ENCODE measurements at regions not wholly inside any gene's neighbourhood (a gene's known extent, or its start where the extent isn't known, plus 50 kb on each side); places are given as distances from the start of the nearest gene placed in this dataset.

DNA sequence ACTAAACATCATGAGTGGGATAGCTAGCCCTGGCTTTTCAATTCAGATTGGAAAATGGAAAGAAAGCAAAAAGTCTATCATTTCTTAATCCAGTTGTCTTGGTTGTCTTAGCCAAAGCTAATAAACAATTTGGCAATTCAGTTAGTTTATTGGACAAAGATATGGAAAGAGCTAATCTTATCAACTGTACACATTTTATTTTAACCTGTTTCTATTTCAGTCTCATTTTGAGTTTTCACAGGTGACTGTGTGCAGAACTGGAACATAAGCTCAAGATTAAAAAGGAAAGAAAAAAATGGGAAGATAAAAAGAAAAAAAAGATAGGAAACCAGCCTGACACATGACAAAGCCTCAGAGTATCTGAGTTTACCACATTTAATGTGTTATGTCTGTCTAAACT is 642.6 kb downstream of the SQOR start:
- Histone ChIP-seq H3K4me1 (ENCODE audit: control insufficient read depth in 5 of 5, insufficient read depth in 5 of 5, low read length in 5 of 5) (no peaks in the 10 kb centered on the region), H3K9ac (ENCODE audit: low read length in 5 of 5) (no peak overlapping the region), H3K4me3 (ENCODE audit: low read depth in 1 of 5, low read length in 5 of 5) (no peak overlapping the region), H3K36me3 (ENCODE audit: control insufficient read depth in 5 of 5, insufficient read depth in 5 of 5, low read length in 5 of 5) (no peaks in the 10 kb centered on the region), H3K9me3 (ENCODE audit: control insufficient read depth in 5 of 5, low read length in 5 of 5) (no peaks in the 10 kb centered on the region), H3K27ac (ENCODE audit: low read depth, low read length) (no peak overlapping the region), H3K27me3 (ENCODE audit: control insufficient read depth in 5 of 5, insufficient read depth in 4 of 5, low read length in 5 of 5) (no peaks in the 10 kb centered on the region)

DNA sequence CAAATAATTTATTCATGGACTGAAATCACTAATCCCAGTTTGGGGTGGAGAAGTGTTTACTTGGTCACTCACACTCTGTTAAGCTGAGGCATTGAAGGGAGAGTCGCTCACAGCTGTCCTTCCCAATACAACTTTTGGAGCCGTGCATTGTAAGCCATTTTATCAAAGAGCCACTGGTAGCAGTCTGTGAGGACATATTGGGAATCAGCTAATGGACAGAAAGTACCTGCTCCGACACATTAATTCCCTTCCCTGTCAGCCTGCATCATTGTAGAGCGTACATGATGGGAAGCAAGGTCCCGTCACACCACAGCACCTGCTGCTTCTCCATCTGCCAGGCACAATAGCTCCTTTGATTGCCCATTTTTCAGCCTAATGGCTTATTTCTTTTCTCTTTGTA is 643.2 kb downstream of the SQOR start:
- no peak overlapping the region for H3K27ac ChIP-seq (ENCODE audit: low read depth, low read length)
- no peak overlapping the region for H3K9ac ChIP-seq (ENCODE audit: low read length in 5 of 5)
- H3K9me3 ChIP-seq (ENCODE audit: control insufficient read depth in 5 of 5, low read length in 5 of 5) = no peaks in the 10 kb centered on the region
- no peaks in the 10 kb centered on the region for H3K4me1 ChIP-seq (ENCODE audit: control insufficient read depth in 5 of 5, insufficient read depth in 5 of 5, low read length in 5 of 5)
- H3K36me3 ChIP-seq (ENCODE audit: control insufficient read depth in 5 of 5, insufficient read depth in 5 of 5, low read length in 5 of 5) = no peaks in the 10 kb centered on the region
- H3K27me3 ChIP-seq (ENCODE audit: control insufficient read depth in 5 of 5, insufficient read depth in 4 of 5, low read length in 5 of 5) = peaks cover 0 to 2% (median 0%) of the 10 kb centered on the region in 5 donors
- H3K4me3 ChIP-seq (ENCODE audit: low read depth in 1 of 5, low read length in 5 of 5) = no peak overlapping the region

DNA sequence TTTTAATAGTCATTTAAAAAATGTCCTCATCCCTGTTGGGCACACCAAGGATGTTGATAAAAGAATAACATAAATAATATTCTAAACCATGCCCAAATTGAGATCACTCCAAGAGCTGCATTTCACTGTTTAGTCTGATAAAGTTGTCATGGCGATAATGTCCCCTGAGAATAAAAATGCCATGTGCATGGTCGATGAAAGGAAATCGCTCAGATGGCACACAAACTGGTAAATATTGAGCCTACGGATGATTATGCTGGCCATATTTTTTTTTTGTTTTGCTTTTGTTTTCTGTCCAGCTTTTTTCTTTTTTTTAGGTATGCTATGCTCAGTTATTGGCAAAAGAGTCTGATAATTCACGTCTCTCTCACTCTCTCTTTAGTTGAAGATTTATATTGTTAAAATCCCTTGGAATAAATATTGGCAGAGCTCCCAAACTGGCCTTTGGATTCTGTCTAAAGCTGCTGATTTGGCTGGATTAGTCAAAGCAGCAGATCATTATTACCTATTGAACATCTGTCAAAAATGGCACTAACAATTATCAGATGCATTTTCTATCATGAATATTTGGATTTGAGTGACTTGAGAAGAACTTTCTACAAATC is 643.8 kb downstream of the SQOR start:
- no peaks in the 10 kb centered on the region for H3K36me3 ChIP-seq (ENCODE audit: control insufficient read depth in 5 of 5, insufficient read depth in 5 of 5, low read length in 5 of 5)
- no peaks in the 10 kb centered on the region for H3K9me3 ChIP-seq (ENCODE audit: control insufficient read depth in 5 of 5, low read length in 5 of 5)
- H3K4me3 ChIP-seq (ENCODE audit: low read depth in 1 of 5, low read length in 5 of 5) = no peak overlapping the region
- no peak overlapping the region for H3K9ac ChIP-seq (ENCODE audit: low read length in 5 of 5)
- peaks cover 0 to 2% (median 0%) of the 10 kb centered on the region in 5 donors for H3K27me3 ChIP-seq (ENCODE audit: control insufficient read depth in 5 of 5, insufficient read depth in 4 of 5, low read length in 5 of 5)
- H3K27ac ChIP-seq (ENCODE audit: low read depth, low read length) = no peak overlapping the region
- H3K4me1 ChIP-seq (ENCODE audit: control insufficient read depth in 5 of 5, insufficient read depth in 5 of 5, low read length in 5 of 5) = no peaks in the 10 kb centered on the region

- Histone ChIP-seq H3K36me3 (ENCODE audit: control insufficient read depth in 5 of 5, insufficient read depth in 5 of 5, low read length in 5 of 5) (no peaks in the 10 kb centered on the region), H3K4me1 (ENCODE audit: control insufficient read depth in 5 of 5, insufficient read depth in 5 of 5, low read length in 5 of 5) (no peaks in the 10 kb centered on the region), H3K9me3 (ENCODE audit: control insufficient read depth in 5 of 5, low read length in 5 of 5) (no peaks in the 10 kb centered on the region), H3K9ac (ENCODE audit: low read length in 5 of 5) (no peak overlapping the region), H3K27me3 (ENCODE audit: control insufficient read depth in 5 of 5, insufficient read depth in 4 of 5, low read length in 5 of 5) (peaks cover 0 to 2% (median 0%) of the 10 kb centered on the region in 5 donors), H3K27ac (ENCODE audit: low read depth, low read length) (no peak overlapping the region), H3K4me3 (ENCODE audit: low read depth in 1 of 5, low read length in 5 of 5) (no peak overlapping the region)
These were observed 646.1 kb downstream of the SQOR start for GRCh38 chr15:46280762-46281542.

DNA sequence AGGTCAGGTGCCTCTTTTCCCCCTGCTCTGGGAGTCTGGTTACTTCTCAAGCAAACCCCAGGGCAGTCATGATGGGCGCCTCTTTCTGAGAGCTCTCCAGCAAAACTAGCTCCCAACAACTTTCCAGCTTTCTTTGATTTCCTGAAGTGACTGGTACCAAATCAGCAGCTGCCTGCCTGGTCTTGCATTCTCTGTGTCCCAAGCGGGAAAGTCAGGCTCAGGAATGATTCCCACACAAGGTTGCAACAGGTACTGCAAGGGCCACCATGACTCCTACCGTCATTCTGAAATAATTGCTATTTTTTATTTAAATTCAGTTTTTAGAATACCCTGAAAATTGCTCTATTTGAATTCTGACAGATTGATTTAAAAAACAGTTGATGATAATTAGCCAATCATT is 658.7 kb downstream of the SQOR start:
- Histone ChIP-seq H3K27me3 (ENCODE audit: control insufficient read depth in 5 of 5, insufficient read depth in 4 of 5, low read length in 5 of 5) (no peaks in the 10 kb centered on the region), H3K9ac (ENCODE audit: low read length in 5 of 5) (no peak overlapping the region), H3K36me3 (ENCODE audit: control insufficient read depth in 5 of 5, insufficient read depth in 5 of 5, low read length in 5 of 5) (no peaks in the 10 kb centered on the region), H3K9me3 (ENCODE audit: control insufficient read depth in 5 of 5, low read length in 5 of 5) (peaks cover 0 to 6% (median 0%) of the 10 kb centered on the region in 5 donors), H3K4me3 (ENCODE audit: low read depth in 1 of 5, low read length in 5 of 5) (no peak overlapping the region), H3K4me1 (ENCODE audit: control insufficient read depth in 5 of 5, insufficient read depth in 5 of 5, low read length in 5 of 5) (peaks cover 0 to 9% (median 3%) of the 10 kb centered on the region in 5 donors), H3K27ac (ENCODE audit: low read depth, low read length) (no peak overlapping the region)

GRCh38 chr15:46296002-46296401 is 661.2 kb downstream of the SQOR start:
- no peaks in the 10 kb centered on the region for H3K9me3 ChIP-seq (ENCODE audit: control insufficient read depth in 5 of 5, low read length in 5 of 5)
- no peaks in the 10 kb centered on the region for H3K27me3 ChIP-seq (ENCODE audit: control insufficient read depth in 5 of 5, insufficient read depth in 4 of 5, low read length in 5 of 5)
- H3K36me3 ChIP-seq (ENCODE audit: control insufficient read depth in 5 of 5, insufficient read depth in 5 of 5, low read length in 5 of 5) = no peaks in the 10 kb centered on the region
- H3K27ac ChIP-seq (ENCODE audit: low read depth, low read length) = no peak overlapping the region
- no peak overlapping the region for H3K9ac ChIP-seq (ENCODE audit: low read length in 5 of 5)
- H3K4me1 ChIP-seq (ENCODE audit: control insufficient read depth in 5 of 5, insufficient read depth in 5 of 5, low read length in 5 of 5) = peaks cover 0 to 11% (median 6%) of the 10 kb centered on the region in 5 donors
- H3K4me3 ChIP-seq (ENCODE audit: low read depth in 1 of 5, low read length in 5 of 5) = no peak overlapping the region

- no peak overlapping the region for H3K9ac ChIP-seq (ENCODE audit: low read length in 5 of 5)
- no peaks in the 10 kb centered on the region for H3K9me3 ChIP-seq (ENCODE audit: control insufficient read depth in 5 of 5, low read length in 5 of 5)
- H3K4me1 ChIP-seq (ENCODE audit: control insufficient read depth in 5 of 5, insufficient read depth in 5 of 5, low read length in 5 of 5) = peaks cover 0 to 12% (median 6%) of the 10 kb centered on the region in 5 donors
- no peak overlapping the region for H3K27ac ChIP-seq (ENCODE audit: low read depth, low read length)
- no peaks in the 10 kb centered on the region for H3K27me3 ChIP-seq (ENCODE audit: control insufficient read depth in 5 of 5, insufficient read depth in 4 of 5, low read length in 5 of 5)
- H3K4me3 ChIP-seq (ENCODE audit: low read depth in 1 of 5, low read length in 5 of 5) = no peak overlapping the region
- no peaks in the 10 kb centered on the region for H3K36me3 ChIP-seq (ENCODE audit: control insufficient read depth in 5 of 5, insufficient read depth in 5 of 5, low read length in 5 of 5)
These were observed 662.0 kb downstream of the SQOR start for GRCh38 chr15:46296797-46297196.

- Histone ChIP-seq H3K36me3 (ENCODE audit: control insufficient read depth in 5 of 5, insufficient read depth in 5 of 5, low read length in 5 of 5) (no peaks in the 10 kb centered on the region), H3K9ac (ENCODE audit: low read length in 5 of 5) (no peak overlapping the region), H3K4me3 (ENCODE audit: low read depth in 1 of 5, low read length in 5 of 5) (no peak overlapping the region), H3K9me3 (ENCODE audit: control insufficient read depth in 5 of 5, low read length in 5 of 5) (no peaks in the 10 kb centered on the region), H3K27ac (ENCODE audit: low read depth, low read length) (no peak overlapping the region), H3K4me1 (ENCODE audit: control insufficient read depth in 5 of 5, insufficient read depth in 5 of 5, low read length in 5 of 5) (peaks cover 0 to 18% (median 9%) of the 10 kb centered on the region in 5 donors), H3K27me3 (ENCODE audit: control insufficient read depth in 5 of 5, insufficient read depth in 4 of 5, low read length in 5 of 5) (no peaks in the 10 kb centered on the region)
These were observed 662.9 kb downstream of the SQOR start for GRCh38 chr15:46297766-46298165.

GRCh38 chr15:46300716-46301115 is 665.9 kb downstream of the SQOR start:
- Histone ChIP-seq H3K4me1 (ENCODE audit: control insufficient read depth in 5 of 5, insufficient read depth in 5 of 5, low read length in 5 of 5) (peaks cover 0 to 18% (median 9%) of the 10 kb centered on the region in 5 donors), H3K9ac (ENCODE audit: low read length in 5 of 5) (no peak overlapping the region), H3K36me3 (ENCODE audit: control insufficient read depth in 5 of 5, insufficient read depth in 5 of 5, low read length in 5 of 5) (no peaks in the 10 kb centered on the region), H3K27ac (ENCODE audit: low read depth, low read length) (no peak overlapping the region), H3K9me3 (ENCODE audit: control insufficient read depth in 5 of 5, low read length in 5 of 5) (no peaks in the 10 kb centered on the region), H3K4me3 (ENCODE audit: low read depth in 1 of 5, low read length in 5 of 5) (no peak overlapping the region), H3K27me3 (ENCODE audit: control insufficient read depth in 5 of 5, insufficient read depth in 4 of 5, low read length in 5 of 5) (no peaks in the 10 kb centered on the region)

GRCh38 chr15:46301291-46301690 is 666.5 kb downstream of the SQOR start:
- Histone ChIP-seq H3K27me3 (ENCODE audit: control insufficient read depth in 5 of 5, insufficient read depth in 4 of 5, low read length in 5 of 5) (no peaks in the 10 kb centered on the region), H3K36me3 (ENCODE audit: control insufficient read depth in 5 of 5, insufficient read depth in 5 of 5, low read length in 5 of 5) (no peaks in the 10 kb centered on the region), H3K9me3 (ENCODE audit: control insufficient read depth in 5 of 5, low read length in 5 of 5) (no peaks in the 10 kb centered on the region), H3K4me3 (ENCODE audit: low read depth in 1 of 5, low read length in 5 of 5) (no peak overlapping the region), H3K27ac (ENCODE audit: low read depth, low read length) (no peak overlapping the region), H3K9ac (ENCODE audit: low read length in 5 of 5) (no peak overlapping the region), H3K4me1 (ENCODE audit: control insufficient read depth in 5 of 5, insufficient read depth in 5 of 5, low read length in 5 of 5) (peaks cover 0 to 18% (median 9%) of the 10 kb centered on the region in 5 donors)

Measured in subcutaneous abdominal adipose tissue (tissue), 5 donors.